Spleen (tissue), 11 donors: ENCODE measurements at regions not wholly inside any gene's neighbourhood (a gene's known extent, or its start where the extent isn't known, plus 50 kb on each side); places are given as distances from the start of the nearest gene placed in this dataset.

Experiments used
- DNase-seq: peaks from one replicate; pipeline ENCODE4 v3.0.0-alpha.2; 2020
- H3K27ac ChIP-seq, 8 donors: fragments of 200-600 bp; sonication (generic) in 7 of 8; 1 replicate in 4 of 8; 2 replicates in 4 of 8; pipeline versions ENCODE4 v1.5.0 to v1.8.0; 2016 to 2021; ENCODE audit warnings: inconsistent platforms in 4 of 8, mild to moderate bottlenecking in 4 of 8, moderate library complexity in 1 of 8
- H3K27me3 ChIP-seq, 7 donors: fragments of 200-600 bp; sonication (generic) in 6 of 7; replicated peaks in 1 of 7; 1 replicate in 4 of 7; 2 replicates in 3 of 7; pipeline versions ENCODE4 v1.5.0 to v1.8.0; 2016 to 2021; ENCODE audit warnings: inconsistent platforms in 3 of 7, mild to moderate bottlenecking in 1 of 7
- H3K36me3 ChIP-seq, 6 donors: fragments of 200-600 bp; sonication (generic) in 5 of 6; 1 replicate in 4 of 6; 2 replicates in 2 of 6; pipeline versions ENCODE4 v1.5.0 to v1.8.0; 2016 to 2021; ENCODE audit warnings: inconsistent platforms in 2 of 6
- H3K4me1 ChIP-seq, 6 donors: fragments of 200-600 bp; sonication (generic) in 5 of 6; 1 replicate in 3 of 6; 2 replicates in 3 of 6; pipeline versions ENCODE4 v1.5.0 to v1.8.0; 2016 to 2021; ENCODE audit warnings: inconsistent platforms in 3 of 6
- H3K4me3 ChIP-seq, 8 donors: fragments of 200-600 bp; sonication (generic) in 7 of 8; 1 replicate in 4 of 8; 2 replicates in 4 of 8; pipeline versions ENCODE4 v1.5.0 to v1.8.0; 2016 to 2021; ENCODE audit warnings: inconsistent platforms in 4 of 8, mild to moderate bottlenecking in 4 of 8, moderate library complexity in 2 of 8
- H3K9me3 ChIP-seq, 8 donors: fragments of 200-600 bp; sonication (generic) in 7 of 8; 1 replicate in 4 of 8; 2 replicates in 4 of 8; pipeline versions ENCODE4 v1.5.0 to v1.8.0; 2016 to 2021; ENCODE audit warnings: inconsistent platforms in 4 of 8
- CTCF ChIP-seq, 11 experiments: fragments of 200-600 bp in 7 of 11; fragments of 450-650 bp in 4 of 11; sonication (generic) in 4 of 11; IDR thresholded peaks in 8 of 11; conservative IDR thresholded peaks in 3 of 11; 1 replicate in 7 of 11; 2 replicates in 4 of 11; pipeline versions ENCODE4 v1.4.0 to v1.8.0; 2016 to 2021; ENCODE audit warnings: antibody characterized with exemption in 11 of 11, inconsistent platforms in 4 of 11, mild to moderate bottlenecking in 1 of 11
- POLR2A ChIP-seq, 3 donors: fragments of 450-650 bp; IDR thresholded peaks; one replicate each; pipeline ENCODE4 v1.5.1; 2017; ENCODE audit warnings: antibody characterized with exemption in 3 of 3, mild to moderate bottlenecking in 1 of 3
- POLR2AphosphoS5 ChIP-seq, 3 donors: sonication (generic); formaldehyde crosslinking; IDR thresholded peaks; one replicate each; pipeline ENCODE4 v1.5.1; 2017; ENCODE audit warnings: antibody characterized with exemption in 3 of 3
- WGBS, 5 donors: extraction: QIAGEN DNeasy Blood & Tissue Kit in 3 of 5; methylation state at CpG; one replicate each; pipeline versions ENCODE4 v1.1.5 to v1.1.7; 2013 to 2018; 5-methylcytosine and 5-hydroxymethylcytosine counted together
- intact Hi-C: fragments of 100-400 bp; cut with DNase I; formaldehyde crosslinking; loops from one replicate; pipeline ENCODE4 v1.15.0; 2023; ENCODE audit warnings: low total_unique reads
- donor health status: healthy with polysubstance abuse.
- donor health status: DM: no; HTN: no; CAD: no; lungs with moderate emphysema.
- donor health status: DM: no; HTN: no; CAD: no.
- donor health status: Bipolar disorder and iron deficiency.
- donor health status: healthy.
- donor health status: DM: no; HTN: no; CAD: no.
- donor health status: DM: yes; HTN: yes; CAD: no.

- Histone ChIP-seq H3K27ac (no peak overlapping the region), H3K36me3 (no peaks in the 10 kb centered on the region), H3K27me3 (peaks cover 0 to 6% (median 0%) of the 10 kb centered on the region in 7 donors), H3K4me3 (no peak overlapping the region), H3K4me1 (no peaks in the 10 kb centered on the region), H3K9me3 (no peaks in the 10 kb centered on the region)
- intact Hi-C loops = no loop called here
- DNase-seq = no peak
- TF ChIP-seq POLR2AphosphoS5 (IDR thresholded peaks at IDR 0.05) = no peak
- no peak for TF ChIP-seq CTCF (IDR thresholded peaks at IDR 0.05 in 8 of 11, conservative IDR thresholded peaks at IDR 0.05 in 3 of 11)
- WGBS, 5 donors = 64 to 95% (median 85%) methylated on average over 3 of the region's 3 CpGs
Observed at GRCh38 chrX:45524805-45525204, 324.1 kb upstream of the DIPK2B start.

GRCh38 chrX:45524296-45524695, 323.6 kb upstream of the DIPK2B start:
- Histone ChIP-seq H3K4me3 (no peak overlapping the region), H3K27me3 (peaks cover 0 to 6% (median 0%) of the 10 kb centered on the region in 7 donors), H3K36me3 (no peaks in the 10 kb centered on the region), H3K4me1 (no peaks in the 10 kb centered on the region), H3K27ac (no peak overlapping the region), H3K9me3 (no peaks in the 10 kb centered on the region)
- TF ChIP-seq CTCF (IDR thresholded peaks at IDR 0.05 in 8 of 11, conservative IDR thresholded peaks at IDR 0.05 in 3 of 11) (no peak), POLR2AphosphoS5 (IDR thresholded peaks at IDR 0.05) (no peak), POLR2A (IDR thresholded peaks at IDR 0.05) (no peak)
- WGBS, 5 donors = 85 to 100% (median 91%) methylated on average over 1 of the region's 1 CpG
- DNase-seq = no peak
- intact Hi-C loops = no loop called here

GRCh38 chrX:45518552-45518951, 317.9 kb upstream of the DIPK2B start:
- peaks cover 0 to 10% (median 0%) of the 10 kb centered on the region in 7 donors for H3K27me3 ChIP-seq
- no peak for DNase-seq
- WGBS, 5 donors = 52 to 86% (median 66%) methylated on average over 1 of the region's 1 CpG

More at GRCh38 chrX:45518552-45518951, 317.9 kb upstream of the DIPK2B start:
- Histone ChIP-seq H3K4me3 (no peak overlapping the region), H3K9me3 (no peaks in the 10 kb centered on the region), H3K27ac (no peak overlapping the region), H3K36me3 (no peaks in the 10 kb centered on the region), H3K4me1 (no peaks in the 10 kb centered on the region)
- intact Hi-C loops = loop anchor here (10.0 kb wide), 2 partner anchors 266 to 856 kb away; no protein-coding TSS in a partner anchor
- TF ChIP-seq CTCF (IDR thresholded peaks at IDR 0.05 in 8 of 11, conservative IDR thresholded peaks at IDR 0.05 in 3 of 11) (no peak), POLR2AphosphoS5 (IDR thresholded peaks at IDR 0.05) (no peak), POLR2A (IDR thresholded peaks at IDR 0.05) (no peak)
